Upper lobe of left lung (tissue), 6 donors: ENCODE measurements at regions not wholly inside any gene's neighbourhood (a gene's known extent, or its start where the extent isn't known, plus 50 kb on each side); places are given as distances from the start of the nearest gene placed in this dataset.
A peak's percentile ranks its signal among the peaks of the same experiment; 100 is the strongest.

Experiments
- ATAC-seq, 2 donors: fragments of 200-7000 bp; cut with Tn5 transposase; one replicate each; pipeline ENCODE4 v1.9.1; 2022; ENCODE audit warnings: mild to moderate bottlenecking in 2 of 2, moderate library complexity in 2 of 2; ENCODE audit not compliant: low FRiP score in 2 of 2
- DNase-seq, 2 donors: peaks; one replicate each; pipeline ENCODE4 v3.0.0-alpha.2; 2019 to 2020
- H3K27ac ChIP-seq, 4 donors: fragments of 200-600 bp; sonication (generic); one replicate each; pipeline ENCODE4 v1.5.1; 2016 to 2019
- H3K27me3 ChIP-seq, 4 donors: fragments of 200-600 bp; sonication (generic); one replicate each; pipeline ENCODE4 v1.5.1; 2017 to 2019
- H3K36me3 ChIP-seq, 4 donors: fragments of 200-600 bp; sonication (generic); one replicate each; pipeline ENCODE4 v1.5.1; 2016 to 2019
- H3K4me1 ChIP-seq, 4 donors: fragments of 200-600 bp; sonication (generic); one replicate each; pipeline ENCODE4 v1.5.1; 2018 to 2019
- H3K4me3 ChIP-seq, 4 donors: fragments of 200-600 bp; sonication (generic); one replicate each; pipeline ENCODE4 v1.5.1; 2017 to 2019; ENCODE audit warnings: mild to moderate bottlenecking in 2 of 4, moderate library complexity in 1 of 4
- H3K9me3 ChIP-seq, 4 donors: fragments of 200-600 bp; sonication (generic); one replicate each; pipeline ENCODE4 v1.5.1; 2018 to 2019
- EP300 ChIP-seq, 4 donors: sonication (generic); formaldehyde crosslinking; IDR thresholded peaks; one replicate each; pipeline ENCODE4 v1.5.1; 2017; ENCODE audit warnings: antibody characterized with exemption in 4 of 4, control low read depth in 2 of 4
- POLR2A ChIP-seq, 4 donors: fragments of 450-650 bp; IDR thresholded peaks; one replicate each; pipeline ENCODE4 v1.5.1; 2016 to 2017; ENCODE audit warnings: antibody characterized with exemption in 4 of 4, mild to moderate bottlenecking in 2 of 4
- POLR2AphosphoS5 ChIP-seq, 2 donors: sonication (generic); formaldehyde crosslinking; IDR thresholded peaks; one replicate each; pipeline ENCODE4 v1.5.1; 2017; ENCODE audit warnings: antibody characterized with exemption in 2 of 2
- WGBS, 2 donors: methylation state at CpG; one replicate each; pipeline ENCODE4 v1.1.5; 2017 to 2018; 5-methylcytosine and 5-hydroxymethylcytosine counted together
- TF ChIP-seq, protein P1 (sequence below), 6 experiments: fragments of 450-650 bp in 4 of 6; fragments of 200-600 bp in 2 of 6; sonication (generic) in 2 of 6; IDR thresholded peaks; one replicate each; pipeline ENCODE4 v1.5.1; 2016 to 2019; ENCODE audit warnings: antibody characterized with exemption in 6 of 6
- donor health status: DM: no; HTN: no; CAD: no; lungs with moderate emphysema.
- donor health status: DM: no; HTN: yes; CAD: no; lungs with severe emphysema.

DNA sequence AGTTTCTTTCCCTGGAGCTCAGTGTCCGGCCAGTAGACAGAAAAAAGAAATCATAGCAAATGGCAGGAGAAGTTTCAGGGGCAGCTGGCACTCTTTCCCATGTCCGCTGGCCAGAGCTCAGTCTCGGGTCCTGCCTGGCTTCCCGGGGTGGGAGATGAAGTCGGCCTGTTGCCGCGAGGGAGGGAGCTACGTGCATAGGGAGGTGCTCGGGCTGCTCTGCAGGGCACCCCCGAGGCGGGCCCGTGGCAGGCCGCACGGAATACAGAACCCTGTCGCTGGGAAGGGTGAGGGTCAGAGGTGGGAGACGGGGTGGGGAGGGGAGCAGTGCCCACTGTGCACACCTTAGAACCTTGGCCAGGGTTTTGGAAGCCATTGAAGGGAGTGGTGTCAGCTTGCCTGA, 78.3 kb upstream of the FOXF1 start:
- H3K4me1 ChIP-seq = no peaks in the 10 kb centered on the region
- no peaks in the 10 kb centered on the region for H3K9me3 ChIP-seq
- TF ChIP-seq POLR2A (IDR thresholded peaks at IDR 0.05) (no peak), EP300 (IDR thresholded peaks at IDR 0.05) (no peak), POLR2AphosphoS5 (IDR thresholded peaks at IDR 0.05) (no peak)
- TF ChIP-seq, protein P1, sequence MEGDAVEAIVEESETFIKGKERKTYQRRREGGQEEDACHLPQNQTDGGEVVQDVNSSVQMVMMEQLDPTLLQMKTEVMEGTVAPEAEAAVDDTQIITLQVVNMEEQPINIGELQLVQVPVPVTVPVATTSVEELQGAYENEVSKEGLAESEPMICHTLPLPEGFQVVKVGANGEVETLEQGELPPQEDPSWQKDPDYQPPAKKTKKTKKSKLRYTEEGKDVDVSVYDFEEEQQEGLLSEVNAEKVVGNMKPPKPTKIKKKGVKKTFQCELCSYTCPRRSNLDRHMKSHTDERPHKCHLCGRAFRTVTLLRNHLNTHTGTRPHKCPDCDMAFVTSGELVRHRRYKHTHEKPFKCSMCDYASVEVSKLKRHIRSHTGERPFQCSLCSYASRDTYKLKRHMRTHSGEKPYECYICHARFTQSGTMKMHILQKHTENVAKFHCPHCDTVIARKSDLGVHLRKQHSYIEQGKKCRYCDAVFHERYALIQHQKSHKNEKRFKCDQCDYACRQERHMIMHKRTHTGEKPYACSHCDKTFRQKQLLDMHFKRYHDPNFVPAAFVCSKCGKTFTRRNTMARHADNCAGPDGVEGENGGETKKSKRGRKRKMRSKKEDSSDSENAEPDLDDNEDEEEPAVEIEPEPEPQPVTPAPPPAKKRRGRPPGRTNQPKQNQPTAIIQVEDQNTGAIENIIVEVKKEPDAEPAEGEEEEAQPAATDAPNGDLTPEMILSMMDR (IDR thresholded peaks at IDR 0.05) = no peak
- DNase-seq (peak in 1 of 2 donors; percentile 62), ATAC-seq (no peak)
- 84 to 93% methylated on average over 13 to 16 of the region's 16 CpGs for WGBS, 2 donors
- no peaks in the 10 kb centered on the region for H3K36me3 ChIP-seq
- H3K27me3 ChIP-seq = no peaks in the 10 kb centered on the region
- H3K27ac ChIP-seq = no peak overlapping the region
- H3K4me3 ChIP-seq = no peak overlapping the region

DNA sequence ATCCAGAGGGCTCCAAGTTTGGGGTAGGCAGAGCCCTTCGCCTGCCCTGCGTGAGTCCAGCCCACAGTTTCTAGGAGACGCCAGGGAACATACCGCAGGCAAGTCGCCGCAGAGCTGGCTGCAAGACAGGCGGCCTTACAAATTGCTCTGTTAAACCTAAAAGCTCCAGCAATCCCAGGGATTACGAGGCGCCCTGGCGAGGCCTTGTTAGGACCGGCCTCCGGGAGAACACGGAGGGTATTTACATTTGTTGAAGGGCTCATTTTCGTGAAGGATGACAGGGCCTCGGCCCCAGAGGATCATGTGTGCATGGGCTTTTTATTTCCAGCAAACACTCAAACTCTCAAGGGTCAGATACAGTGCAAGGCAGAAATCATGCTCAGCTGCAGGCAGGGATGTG, 77.6 kb upstream of the FOXF1 start:
- DNase-seq (no peak), ATAC-seq (no peak)
- 70 to 73% methylated on average over 2 to 15 of the region's 15 CpGs for WGBS, 2 donors
- TF ChIP-seq, protein P1 (IDR thresholded peaks at IDR 0.05) = no peak
- no peaks in the 10 kb centered on the region for H3K27me3 ChIP-seq
- no peak overlapping the region for H3K27ac ChIP-seq
- H3K9me3 ChIP-seq = no peaks in the 10 kb centered on the region
- H3K4me3 ChIP-seq = no peak overlapping the region
- H3K4me1 ChIP-seq = no peaks in the 10 kb centered on the region
- H3K36me3 ChIP-seq = no peaks in the 10 kb centered on the region

DNA sequence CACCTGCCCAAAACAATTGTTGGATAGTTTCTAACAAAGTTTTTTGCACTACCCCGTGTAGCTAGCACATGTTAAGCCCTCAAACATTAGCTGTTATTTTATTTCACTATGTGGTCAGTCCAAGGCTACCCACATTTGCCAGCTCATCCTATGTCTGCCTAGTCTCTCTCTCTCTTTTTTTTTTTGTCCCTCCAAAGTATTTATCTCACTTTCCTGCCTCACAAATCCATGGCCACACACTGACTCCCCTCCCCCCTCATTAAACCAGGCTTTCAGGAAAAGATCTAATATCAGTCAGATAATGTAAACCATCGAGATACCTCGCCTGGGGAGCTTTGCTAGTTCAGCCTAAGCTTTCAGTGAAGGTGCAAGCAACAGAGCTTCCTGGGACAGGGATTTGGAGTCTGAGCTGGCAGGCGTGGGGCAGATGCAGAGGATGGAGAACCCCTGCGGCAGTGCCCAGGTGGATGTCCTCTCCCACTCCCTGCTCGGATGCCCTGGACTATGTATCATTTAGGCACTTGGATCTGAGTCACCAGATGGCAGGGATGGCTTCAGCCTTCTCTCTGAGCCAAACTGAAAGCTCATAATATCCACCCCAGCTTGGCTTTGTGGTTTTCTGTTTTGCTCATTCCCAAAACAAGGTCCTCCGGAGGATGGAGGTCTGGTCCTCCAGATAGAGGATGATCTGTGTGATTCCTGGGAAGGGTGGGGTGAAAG, 73.7 kb upstream of the FOXF1 start:
- Histone ChIP-seq H3K4me1 (no peaks in the 10 kb centered on the region), H3K4me3 (no peak overlapping the region), H3K27ac (no peak overlapping the region), H3K9me3 (no peaks in the 10 kb centered on the region), H3K36me3 (no peaks in the 10 kb centered on the region), H3K27me3 (no peaks in the 10 kb centered on the region)
- WGBS, 2 donors = 69 to 71% methylated on average over 6 to 7 of the region's 7 CpGs
- DNase-seq = no peak
- ATAC-seq = no peak
- TF ChIP-seq, protein P1 (IDR thresholded peaks at IDR 0.05) = no peak
- TF ChIP-seq POLR2A (IDR thresholded peaks at IDR 0.05) (no peak), POLR2AphosphoS5 (IDR thresholded peaks at IDR 0.05) (no peak), EP300 (IDR thresholded peaks at IDR 0.05) (no peak)

DNA sequence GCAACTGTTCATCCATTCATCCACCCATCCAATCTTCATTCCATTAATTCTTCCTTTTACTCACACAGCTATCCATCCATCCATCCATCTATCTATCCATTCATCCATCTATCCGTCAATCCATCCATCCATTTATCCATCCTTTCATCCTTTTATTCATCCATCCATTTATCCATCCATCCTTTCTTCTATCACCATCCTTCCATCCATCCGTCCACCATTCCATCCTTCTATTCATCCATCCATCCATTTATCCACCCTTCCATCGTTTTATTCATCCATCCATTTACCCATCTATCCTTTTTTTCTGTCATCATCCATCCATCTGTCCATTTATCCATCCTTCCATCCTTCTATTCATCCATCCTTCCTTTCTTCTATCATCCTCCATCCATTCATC, 73.0 kb upstream of the FOXF1 start:
- H3K27me3 ChIP-seq = no peaks in the 10 kb centered on the region
- TF ChIP-seq POLR2AphosphoS5 (IDR thresholded peaks at IDR 0.05) (no peak), EP300 (IDR thresholded peaks at IDR 0.05) (no peak)
- TF ChIP-seq, protein P1 (IDR thresholded peaks at IDR 0.05) = no peak
- H3K9me3 ChIP-seq = no peaks in the 10 kb centered on the region
- H3K27ac ChIP-seq = no peak overlapping the region
- H3K36me3 ChIP-seq = no peaks in the 10 kb centered on the region
- DNase-seq (no peak), ATAC-seq (no peak)
- H3K4me1 ChIP-seq = no peaks in the 10 kb centered on the region
- H3K4me3 ChIP-seq = no peak overlapping the region
- 83 to 90% methylated on average over 3 of the region's 3 CpGs for WGBS, 2 donors

DNA sequence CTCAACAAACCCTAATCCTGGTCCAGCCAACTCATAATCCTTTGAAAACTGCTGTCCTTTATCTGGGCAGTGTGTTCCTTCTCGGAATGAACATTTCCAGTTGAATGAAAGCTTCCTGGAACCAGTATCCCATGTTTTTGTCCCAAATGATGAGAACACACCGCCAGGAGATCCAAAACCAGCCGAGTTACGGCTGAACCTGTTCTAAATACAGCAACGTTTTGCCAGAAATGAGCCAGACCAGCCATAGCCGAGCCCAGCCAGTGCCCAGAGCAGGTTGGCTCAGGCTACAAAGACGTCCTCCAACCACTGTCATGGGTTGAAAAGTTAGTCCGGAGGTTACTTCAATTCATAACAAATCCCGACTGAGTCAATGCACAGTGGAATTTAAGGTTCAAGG, 67.6 kb upstream of the FOXF1 start:
- DNase-seq (no peak), ATAC-seq (no peak)
- Histone ChIP-seq H3K36me3 (no peaks in the 10 kb centered on the region), H3K9me3 (peaks cover 0 to 7% (median 0%) of the 10 kb centered on the region in 4 donors), H3K4me3 (no peak overlapping the region), H3K4me1 (peaks cover 0 to 7% (median 0%) of the 10 kb centered on the region in 4 donors), H3K27me3 (no peaks in the 10 kb centered on the region), H3K27ac (no peak overlapping the region)
- 79 to 86% methylated on average over 9 of the region's 9 CpGs for WGBS, 2 donors
- no peak for TF ChIP-seq POLR2AphosphoS5 (IDR thresholded peaks at IDR 0.05)
- TF ChIP-seq, protein P1 (IDR thresholded peaks at IDR 0.05) = no peak
- TF ChIP-seq EP300 (IDR thresholded peaks at IDR 0.05) = no peak
- no peak for TF ChIP-seq POLR2A (IDR thresholded peaks at IDR 0.05)
